Right lobe of liver (tissue), 4 donors: ENCODE measurements at regions not wholly inside any gene's neighbourhood (a gene's known extent, or its start where the extent isn't known, plus 50 kb on each side); places are given as distances from the start of the nearest gene placed in this dataset.

Experiments
- POLR2A ChIP-seq: fragments of 450-650 bp; IDR thresholded peaks from one replicate; pipeline ENCODE4 v1.6.1; 2017; ENCODE audit warnings: antibody characterized with exemption, mild to moderate bottlenecking
- TF ChIP-seq, protein P1 (sequence below), 4 donors: fragments of 200-600 bp in 3 of 4; fragments of 450-650 bp in 1 of 4; IDR thresholded peaks; one replicate each; pipeline versions ENCODE4 v1.5.1 to v1.8.0; 2016 to 2022; ENCODE audit warnings: antibody characterized with exemption in 4 of 4, mild to moderate bottlenecking in 2 of 4
- donor health status: DM: no; HTN: no; CAD: no.
- donor health status: DM: no; HTN: no; CAD: no.
- donor health status: DM: no; HTN: yes; CAD: no.

DNA sequence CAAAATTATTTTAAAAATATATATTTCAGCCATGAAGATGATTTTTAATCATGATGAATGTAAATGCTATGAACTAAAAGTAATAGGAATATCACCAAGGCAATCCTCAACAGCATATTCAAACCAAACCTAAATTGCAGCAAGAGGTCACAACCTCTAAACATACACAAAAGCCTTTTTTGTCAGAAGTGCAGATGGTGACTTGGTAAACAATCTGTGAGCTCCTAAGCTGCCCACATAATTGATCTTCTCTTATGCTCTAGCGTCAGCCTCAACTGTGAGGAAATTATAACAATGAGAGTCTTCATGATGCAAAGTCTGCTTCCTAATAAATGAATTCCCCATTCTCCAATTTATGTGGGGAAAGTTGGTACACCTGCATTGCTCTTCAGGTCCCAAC lies 113.2 kb downstream of the TSN start:
- TF ChIP-seq, protein P1, sequence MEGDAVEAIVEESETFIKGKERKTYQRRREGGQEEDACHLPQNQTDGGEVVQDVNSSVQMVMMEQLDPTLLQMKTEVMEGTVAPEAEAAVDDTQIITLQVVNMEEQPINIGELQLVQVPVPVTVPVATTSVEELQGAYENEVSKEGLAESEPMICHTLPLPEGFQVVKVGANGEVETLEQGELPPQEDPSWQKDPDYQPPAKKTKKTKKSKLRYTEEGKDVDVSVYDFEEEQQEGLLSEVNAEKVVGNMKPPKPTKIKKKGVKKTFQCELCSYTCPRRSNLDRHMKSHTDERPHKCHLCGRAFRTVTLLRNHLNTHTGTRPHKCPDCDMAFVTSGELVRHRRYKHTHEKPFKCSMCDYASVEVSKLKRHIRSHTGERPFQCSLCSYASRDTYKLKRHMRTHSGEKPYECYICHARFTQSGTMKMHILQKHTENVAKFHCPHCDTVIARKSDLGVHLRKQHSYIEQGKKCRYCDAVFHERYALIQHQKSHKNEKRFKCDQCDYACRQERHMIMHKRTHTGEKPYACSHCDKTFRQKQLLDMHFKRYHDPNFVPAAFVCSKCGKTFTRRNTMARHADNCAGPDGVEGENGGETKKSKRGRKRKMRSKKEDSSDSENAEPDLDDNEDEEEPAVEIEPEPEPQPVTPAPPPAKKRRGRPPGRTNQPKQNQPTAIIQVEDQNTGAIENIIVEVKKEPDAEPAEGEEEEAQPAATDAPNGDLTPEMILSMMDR (IDR thresholded peaks at IDR 0.05): no peak
- no peak for TF ChIP-seq POLR2A
